AG09309 (cell line): ENCODE measurements at regions not wholly inside any gene's neighbourhood (a gene's known extent, or its start where the extent isn't known, plus 50 kb on each side); places are given as distances from the start of the nearest gene placed in this dataset.

Experiments
- DNase-seq: peaks from one replicate; pipeline ENCODE4 v3.0.0-alpha.2; 2010; ENCODE audit warnings: low read depth
- H3K4me3 ChIP-seq: 2 replicates; pipeline ENCODE4 v1.5.1; 2011; ENCODE audit warnings: mild to moderate bottlenecking, low read depth, low read length, moderate library complexity; ENCODE audit not compliant: control insufficient read depth
- TF ChIP-seq, protein P1 (sequence below): IDR thresholded peaks from 2 replicates; pipeline ENCODE4 v1.5.1; 2011; ENCODE audit warnings: mild to moderate bottlenecking, low read depth, low read length, inconsistent platforms; ENCODE audit not compliant: insufficient read depth, control insufficient read depth; ENCODE audit errors: missing control alignments

DNA sequence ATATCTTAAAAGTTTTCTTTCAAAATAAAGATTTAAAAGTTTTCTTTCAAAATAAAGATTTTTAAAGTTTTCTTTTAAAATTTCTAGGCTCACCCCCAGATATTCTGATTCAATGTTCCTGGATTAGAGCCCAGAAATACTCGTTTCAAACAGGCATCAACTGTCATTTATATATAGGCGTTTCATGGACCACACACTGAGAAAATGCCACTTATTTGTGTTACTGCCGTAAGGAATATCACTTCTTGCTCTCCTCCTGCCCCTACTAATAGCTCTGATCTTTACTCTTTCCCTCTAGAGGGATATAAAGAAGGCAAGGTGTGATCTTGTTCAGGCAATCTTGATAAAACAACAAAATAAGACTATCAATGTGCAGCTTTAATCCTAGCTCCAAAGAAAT lies 1324.1 kb downstream of the CDH8 start:
- TF ChIP-seq, protein P1, sequence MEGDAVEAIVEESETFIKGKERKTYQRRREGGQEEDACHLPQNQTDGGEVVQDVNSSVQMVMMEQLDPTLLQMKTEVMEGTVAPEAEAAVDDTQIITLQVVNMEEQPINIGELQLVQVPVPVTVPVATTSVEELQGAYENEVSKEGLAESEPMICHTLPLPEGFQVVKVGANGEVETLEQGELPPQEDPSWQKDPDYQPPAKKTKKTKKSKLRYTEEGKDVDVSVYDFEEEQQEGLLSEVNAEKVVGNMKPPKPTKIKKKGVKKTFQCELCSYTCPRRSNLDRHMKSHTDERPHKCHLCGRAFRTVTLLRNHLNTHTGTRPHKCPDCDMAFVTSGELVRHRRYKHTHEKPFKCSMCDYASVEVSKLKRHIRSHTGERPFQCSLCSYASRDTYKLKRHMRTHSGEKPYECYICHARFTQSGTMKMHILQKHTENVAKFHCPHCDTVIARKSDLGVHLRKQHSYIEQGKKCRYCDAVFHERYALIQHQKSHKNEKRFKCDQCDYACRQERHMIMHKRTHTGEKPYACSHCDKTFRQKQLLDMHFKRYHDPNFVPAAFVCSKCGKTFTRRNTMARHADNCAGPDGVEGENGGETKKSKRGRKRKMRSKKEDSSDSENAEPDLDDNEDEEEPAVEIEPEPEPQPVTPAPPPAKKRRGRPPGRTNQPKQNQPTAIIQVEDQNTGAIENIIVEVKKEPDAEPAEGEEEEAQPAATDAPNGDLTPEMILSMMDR = no peak
- DNase-seq = no peak
- H3K4me3 ChIP-seq = no peak overlapping the region

DNA sequence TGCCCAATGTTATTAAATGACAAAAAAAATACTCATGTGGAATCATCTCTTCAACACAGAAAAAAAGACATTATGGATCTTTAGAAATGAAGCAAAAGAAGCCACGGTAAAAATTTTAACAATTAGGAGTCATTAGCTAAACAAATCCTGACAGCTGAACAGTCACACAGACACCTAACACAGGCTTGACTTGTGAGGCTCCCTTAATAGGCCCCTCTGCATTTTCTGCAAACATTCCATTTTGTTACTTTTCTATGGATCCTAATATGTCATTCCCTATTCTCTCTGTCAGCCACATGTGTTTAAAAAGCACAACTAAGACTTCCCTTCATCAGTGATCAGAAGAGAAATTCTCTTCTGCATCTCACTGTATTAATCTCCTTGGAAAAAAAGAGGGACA lies 1331.5 kb downstream of the CDH8 start:
- H3K4me3 ChIP-seq = no peak overlapping the region
- TF ChIP-seq, protein P1 = no peak
- DNase-seq = no peak

DNA sequence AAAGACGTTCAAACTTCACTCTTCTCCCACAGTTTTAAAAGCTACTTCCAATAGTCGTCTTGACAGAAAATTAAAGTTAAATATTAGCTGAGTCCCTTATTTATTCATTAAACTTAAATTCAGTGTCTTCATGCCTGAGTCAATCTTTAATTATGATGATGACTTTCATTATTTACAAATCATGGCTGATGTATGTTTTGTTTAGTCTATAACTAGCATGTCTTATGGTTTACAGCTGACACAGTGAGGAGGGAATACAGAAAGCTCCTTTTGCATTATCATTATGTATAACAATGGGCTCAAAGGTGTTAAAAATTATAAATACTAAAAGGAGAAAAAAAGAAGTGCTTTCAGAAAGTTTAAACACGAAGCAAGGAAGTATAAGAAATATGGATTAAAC lies 1333.1 kb downstream of the CDH8 start:
- TF ChIP-seq, protein P1 = no peak
- H3K4me3 ChIP-seq = no peak overlapping the region
- no peak for DNase-seq

DNA sequence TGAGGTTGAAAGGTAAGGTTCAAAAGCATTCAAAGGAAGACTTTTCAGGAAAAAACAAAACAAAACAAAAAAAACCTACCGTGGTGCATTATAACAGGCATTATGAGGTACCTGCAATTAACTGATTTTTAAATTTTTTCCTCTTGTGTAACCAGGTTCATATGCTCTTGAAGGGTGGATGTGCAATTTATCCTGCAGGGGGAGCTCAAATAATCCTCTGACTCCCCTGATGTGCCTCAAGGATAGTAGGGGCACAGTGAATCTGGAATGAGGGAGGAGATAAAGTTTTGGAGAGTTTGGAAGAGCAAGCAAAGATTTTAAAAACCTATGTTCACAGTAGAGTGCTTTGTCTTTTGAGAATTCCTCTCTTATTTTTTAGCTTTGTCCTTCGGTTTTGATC lies 1349.4 kb downstream of the CDH8 start:
- TF ChIP-seq, protein P1 = no peak
- no peak overlapping the region for H3K4me3 ChIP-seq
- DNase-seq = no peak

DNA sequence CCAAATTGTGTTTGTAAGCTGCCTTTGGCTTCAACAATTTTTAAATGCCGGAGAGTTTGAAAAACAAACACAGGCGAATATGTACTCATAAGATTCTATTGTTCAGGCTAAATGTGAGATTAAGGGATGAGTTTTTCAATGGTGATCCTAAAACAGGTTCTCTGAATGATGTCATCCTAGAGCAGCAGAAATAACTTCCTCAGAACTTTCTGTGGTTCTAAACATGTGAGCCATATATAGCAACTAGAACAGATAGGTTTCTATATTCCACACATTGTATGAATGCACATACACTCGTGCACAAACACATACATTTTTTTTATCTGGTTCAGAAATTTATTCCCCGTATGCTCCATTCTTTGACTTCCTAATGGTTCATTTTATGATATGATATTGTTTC lies 1352.2 kb downstream of the CDH8 start:
- no peak overlapping the region for H3K4me3 ChIP-seq
- no peak for DNase-seq
- TF ChIP-seq, protein P1 = no peak

DNA sequence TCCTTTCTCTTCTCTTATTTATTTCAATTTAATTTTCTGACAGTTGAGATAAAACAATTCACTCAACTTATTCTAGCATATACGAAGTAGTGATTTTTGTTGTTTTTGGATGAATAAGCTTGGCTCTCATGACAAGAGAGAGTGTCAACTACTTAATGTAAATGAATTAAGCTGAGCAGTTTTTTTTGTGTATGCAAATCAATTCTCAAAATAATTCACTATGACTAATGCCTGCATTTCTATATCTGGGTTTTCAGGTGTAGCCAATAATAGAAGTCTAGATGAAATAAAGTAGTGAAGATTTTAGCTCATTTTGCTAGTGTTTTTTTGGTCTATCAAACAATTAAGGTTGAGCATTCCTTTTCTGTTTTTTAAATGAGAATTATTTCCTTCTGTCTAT lies 1354.0 kb downstream of the CDH8 start:
- TF ChIP-seq, protein P1 = no peak
- H3K4me3 ChIP-seq = no peak overlapping the region
- DNase-seq = no peak

DNA sequence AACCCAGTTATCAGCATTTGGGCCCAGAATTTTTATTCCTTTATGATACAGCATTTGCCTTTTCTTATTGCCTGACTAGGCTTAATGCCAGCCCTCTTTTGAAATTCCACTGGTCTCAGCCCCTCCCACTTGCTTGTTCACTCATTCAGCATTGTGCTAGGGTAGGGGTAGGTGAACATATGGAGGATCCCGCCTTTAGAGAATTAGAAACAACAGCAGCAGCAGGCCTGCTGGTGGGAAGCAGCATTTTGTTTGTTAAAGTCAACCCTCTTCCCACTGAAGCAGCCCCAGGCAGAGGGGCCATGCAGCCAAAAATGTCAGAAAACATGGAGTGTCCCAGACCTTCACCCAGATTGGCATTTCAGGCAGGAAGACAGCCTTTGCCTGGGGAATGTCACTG lies 1355.2 kb downstream of the CDH8 start:
- DNase-seq = no peak
- TF ChIP-seq, protein P1 = no peak
- H3K4me3 ChIP-seq = no peak overlapping the region
